GM04503 (cell line): ENCODE measurements at regions not wholly inside any gene's neighbourhood (a gene's known extent, or its start where the extent isn't known, plus 50 kb on each side); places are given as distances from the start of the nearest gene placed in this dataset.

ENCODE experiments used
- DNase-seq: peaks from one replicate; pipeline ENCODE4 v3.0.0-alpha.2; 2012; ENCODE audit warnings: low read depth

- DNase-seq: no peak
Measured at GRCh38 chr11:70521475-70522308, 123.4 kb downstream of the CTTN start.

GRCh38 chr11:70522309-70522592, 123.9 kb downstream of the CTTN start:
- DNase-seq: no peak

GRCh38 chr11:70522593-70523311, 124.4 kb downstream of the CTTN start:
- DNase-seq: no peak

- no peak for DNase-seq
Measured at GRCh38 chr11:70523384-70524095, 125.2 kb downstream of the CTTN start.

GRCh38 chr11:70524096-70524922, 126.0 kb downstream of the CTTN start:
- no peak for DNase-seq

- DNase-seq: no peak
Measured at GRCh38 chr11:70525006-70525405, 126.7 kb downstream of the CTTN start.

GRCh38 chr11:70525466-70525865, 127.1 kb downstream of the CTTN start:
- DNase-seq: no peak

- DNase-seq: no peak
Measured at GRCh38 chr11:70526116-70527045, 128.1 kb downstream of the CTTN start.

GRCh38 chr11:70527046-70527395, 128.7 kb downstream of the CTTN start:
- no peak for DNase-seq

GRCh38 chr11:70527429-70528045, 129.2 kb downstream of the CTTN start:
- DNase-seq: no peak

GRCh38 chr11:70528046-70528793, 129.9 kb downstream of the CTTN start:
- DNase-seq: no peak

GRCh38 chr11:70528794-70529580, 130.7 kb downstream of the CTTN start:
- DNase-seq: no peak

- DNase-seq: no peak
Measured at GRCh38 chr11:70530010-70530409, 131.7 kb downstream of the CTTN start.

GRCh38 chr11:70530629-70531185, 132.4 kb downstream of the CTTN start:
- no peak for DNase-seq

GRCh38 chr11:70531281-70532065, 133.1 kb downstream of the CTTN start:
- DNase-seq: no peak

- DNase-seq: no peak
Measured at GRCh38 chr11:70532066-70532440, 133.7 kb downstream of the CTTN start.

GRCh38 chr11:70532731-70533130, 134.4 kb downstream of the CTTN start:
- DNase-seq: no peak
